ENCODE measurements at regions not wholly inside any gene's neighbourhood (a gene's known extent, or its start where the extent isn't known, plus 50 kb on each side); places are given as distances from the start of the nearest gene placed in this dataset.

DNA sequence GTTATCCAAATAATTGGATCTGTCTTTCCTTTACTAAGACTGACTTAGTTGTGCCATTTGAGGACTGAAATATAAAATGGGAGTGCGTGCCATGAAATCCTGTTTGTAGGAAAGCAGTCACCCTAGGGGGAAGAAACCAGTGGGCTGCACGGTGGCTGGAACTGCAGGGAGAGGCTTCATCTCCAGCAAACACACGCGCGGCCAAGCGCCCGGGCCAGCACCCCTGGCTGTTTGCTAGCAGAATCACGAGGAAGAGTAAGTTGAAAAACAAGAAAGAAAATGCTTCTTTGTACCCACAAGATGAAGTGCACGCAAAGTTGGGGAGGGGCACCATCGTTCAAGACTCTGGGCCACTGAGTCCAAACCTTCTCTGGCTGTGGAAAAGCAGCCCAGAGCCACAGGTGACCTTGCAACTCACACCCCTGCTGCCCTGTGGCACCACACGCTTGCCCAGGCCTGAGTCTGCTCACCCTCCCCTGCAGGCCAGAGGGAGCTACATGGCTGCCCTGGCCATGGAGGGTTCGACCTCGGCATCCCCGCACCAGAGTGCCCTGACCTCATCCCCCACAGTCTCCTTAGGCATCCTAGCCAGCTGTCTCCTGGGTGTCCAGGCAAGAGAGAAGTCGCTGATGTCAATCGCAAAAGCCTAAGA lies 55.2 kb downstream of the IRX2 start:
- H3K9me3 ChIP-seq, result no peaks in the 10 kb centered on the region
- no peak overlapping the region for H3K4me3 ChIP-seq
- ATAC-seq (ENCODE audit: insufficient number of reproducible peaks, low FRiP score, low read depth) (no peak), DNase-seq (ENCODE audit: low spot score) (no peak)
- no peaks in the 10 kb centered on the region for H3K4me1 ChIP-seq (ENCODE audit: control insufficient read depth in 1 of 2, low read depth in 2 of 2)
- H3K27me3 ChIP-seq (replicated peaks; ENCODE audit: insufficient read depth), result no peaks in the 10 kb centered on the region
- no peak for TF ChIP-seq CTCF (IDR thresholded peaks at IDR 0.05)
- H3K36me3 ChIP-seq, result no peaks in the 10 kb centered on the region
- no peak overlapping the region for H3K27ac ChIP-seq

- Histone ChIP-seq H3K9me3 (no peaks in the 10 kb centered on the region), H3K4me1 (ENCODE audit: control insufficient read depth in 1 of 2, low read depth in 2 of 2) (no peaks in the 10 kb centered on the region), H3K4me3 (no peak overlapping the region), H3K27ac (no peak overlapping the region), H3K36me3 (no peaks in the 10 kb centered on the region), H3K27me3 (replicated peaks; ENCODE audit: insufficient read depth) (no peaks in the 10 kb centered on the region)
- TF ChIP-seq CTCF (IDR thresholded peaks at IDR 0.05), result no peak
- ATAC-seq (ENCODE audit: insufficient number of reproducible peaks, low FRiP score, low read depth), result no peak
- DNase-seq (ENCODE audit: low spot score), result no peak
Measured at GRCh38 chr5:2695200-2695891, 56.1 kb downstream of the IRX2 start.

- no peak for ATAC-seq (ENCODE audit: insufficient number of reproducible peaks, low FRiP score, low read depth)
- TF ChIP-seq CTCF (IDR thresholded peaks at IDR 0.05), result no peak
- DNase-seq (ENCODE audit: low spot score), result no peak
- no peaks in the 10 kb centered on the region for H3K9me3 ChIP-seq
- H3K27me3 ChIP-seq (replicated peaks; ENCODE audit: insufficient read depth), result no peaks in the 10 kb centered on the region
- H3K36me3 ChIP-seq, result no peaks in the 10 kb centered on the region
- no peak overlapping the region for H3K27ac ChIP-seq
- no peaks in the 10 kb centered on the region for H3K4me1 ChIP-seq (ENCODE audit: control insufficient read depth in 1 of 2, low read depth in 2 of 2)
- H3K4me3 ChIP-seq, result no peak overlapping the region
Measured at GRCh38 chr5:2691530-2691929, 59.9 kb downstream of the IRX2 start.

DNA sequence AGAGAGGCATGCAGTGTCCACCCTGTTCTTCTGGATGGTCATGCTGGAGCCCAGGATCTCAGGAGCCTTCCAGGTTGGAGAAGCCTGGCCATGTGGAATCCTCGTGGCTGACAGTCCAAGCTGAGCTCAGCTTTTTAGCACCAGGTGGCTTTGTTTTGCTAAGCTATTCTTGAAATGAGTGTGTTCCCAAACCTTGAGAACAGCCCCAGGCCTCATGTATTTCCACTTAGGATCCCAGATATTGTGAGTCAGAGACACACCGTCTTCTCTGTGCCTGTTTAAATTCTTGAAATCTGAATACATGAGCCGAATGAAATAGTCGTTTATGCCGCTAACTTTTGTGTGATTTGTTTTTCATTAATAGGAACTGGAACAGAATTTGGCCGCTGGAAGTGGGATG lies 61.2 kb downstream of the IRX2 start:
- Histone ChIP-seq H3K27me3 (replicated peaks; ENCODE audit: insufficient read depth) (no peaks in the 10 kb centered on the region), H3K9me3 (no peaks in the 10 kb centered on the region), H3K36me3 (no peaks in the 10 kb centered on the region), H3K4me3 (no peak overlapping the region), H3K4me1 (ENCODE audit: control insufficient read depth in 1 of 2, low read depth in 2 of 2) (no peaks in the 10 kb centered on the region), H3K27ac (no peak overlapping the region)
- DNase-seq (ENCODE audit: low spot score) (no peak), ATAC-seq (ENCODE audit: insufficient number of reproducible peaks, low FRiP score, low read depth) (no peak)
- TF ChIP-seq CTCF (IDR thresholded peaks at IDR 0.05), result no peak

DNA sequence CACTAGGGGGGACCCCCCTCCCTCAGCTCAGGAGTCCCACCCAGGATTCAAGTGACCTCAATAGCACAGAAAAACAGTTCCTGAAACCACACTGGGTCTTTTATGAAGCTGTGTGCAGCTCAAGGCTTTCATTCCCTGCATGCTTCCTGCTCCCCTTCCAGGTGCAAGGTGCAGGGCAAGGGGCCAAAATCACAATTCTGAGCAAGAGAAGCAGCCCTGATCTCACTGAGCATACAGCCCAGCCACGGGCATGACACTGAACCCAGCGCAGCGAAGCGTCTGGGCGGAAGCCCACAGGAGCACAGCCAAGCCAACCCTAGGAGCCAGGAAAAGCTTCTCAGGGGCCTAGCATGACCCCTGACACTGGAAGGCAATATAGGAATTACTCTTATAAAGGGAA lies 62.9 kb downstream of the IRX2 start:
- H3K9me3 ChIP-seq, result no peaks in the 10 kb centered on the region
- H3K4me3 ChIP-seq, result no peak overlapping the region
- H3K27ac ChIP-seq, result no peak overlapping the region
- H3K27me3 ChIP-seq (replicated peaks; ENCODE audit: insufficient read depth), result no peaks in the 10 kb centered on the region
- H3K36me3 ChIP-seq, result no peaks in the 10 kb centered on the region
- H3K4me1 ChIP-seq (ENCODE audit: control insufficient read depth in 1 of 2, low read depth in 2 of 2), result no peaks in the 10 kb centered on the region
- TF ChIP-seq CTCF (IDR thresholded peaks at IDR 0.05), result no peak
- no peak for DNase-seq (ENCODE audit: low spot score)
- ATAC-seq (ENCODE audit: insufficient number of reproducible peaks, low FRiP score, low read depth), result no peak
